Spleen (tissue), 11 donors: ENCODE measurements at regions not wholly inside any gene's neighbourhood (a gene's known extent, or its start where the extent isn't known, plus 50 kb on each side); places are given as distances from the start of the nearest gene placed in this dataset.
"Not testable (repeated sequence)": the region's sequence is repeated elsewhere in the genome, so short reads cannot be mapped to it uniquely, and the experiment has no call there.

Source experiments
- DNase-seq: peaks from one replicate; pipeline ENCODE4 v3.0.0-alpha.2; 2020
- H3K27ac ChIP-seq, 8 donors: fragments of 200-600 bp; sonication (generic) in 7 of 8; 1 replicate in 4 of 8; 2 replicates in 4 of 8; pipeline versions ENCODE4 v1.5.0 to v1.8.0; 2016 to 2021; ENCODE audit warnings: inconsistent platforms in 4 of 8, mild to moderate bottlenecking in 4 of 8, moderate library complexity in 1 of 8
- H3K27me3 ChIP-seq, 7 donors: fragments of 200-600 bp; sonication (generic) in 6 of 7; replicated peaks in 1 of 7; 1 replicate in 4 of 7; 2 replicates in 3 of 7; pipeline versions ENCODE4 v1.5.0 to v1.8.0; 2016 to 2021; ENCODE audit warnings: inconsistent platforms in 3 of 7, mild to moderate bottlenecking in 1 of 7
- H3K36me3 ChIP-seq, 6 donors: fragments of 200-600 bp; sonication (generic) in 5 of 6; 1 replicate in 4 of 6; 2 replicates in 2 of 6; pipeline versions ENCODE4 v1.5.0 to v1.8.0; 2016 to 2021; ENCODE audit warnings: inconsistent platforms in 2 of 6
- H3K4me1 ChIP-seq, 6 donors: fragments of 200-600 bp; sonication (generic) in 5 of 6; 1 replicate in 3 of 6; 2 replicates in 3 of 6; pipeline versions ENCODE4 v1.5.0 to v1.8.0; 2016 to 2021; ENCODE audit warnings: inconsistent platforms in 3 of 6
- H3K4me3 ChIP-seq, 8 donors: fragments of 200-600 bp; sonication (generic) in 7 of 8; 1 replicate in 4 of 8; 2 replicates in 4 of 8; pipeline versions ENCODE4 v1.5.0 to v1.8.0; 2016 to 2021; ENCODE audit warnings: inconsistent platforms in 4 of 8, mild to moderate bottlenecking in 4 of 8, moderate library complexity in 2 of 8
- H3K9me3 ChIP-seq, 8 donors: fragments of 200-600 bp; sonication (generic) in 7 of 8; 1 replicate in 4 of 8; 2 replicates in 4 of 8; pipeline versions ENCODE4 v1.5.0 to v1.8.0; 2016 to 2021; ENCODE audit warnings: inconsistent platforms in 4 of 8
- POLR2A ChIP-seq, 3 donors: fragments of 450-650 bp; IDR thresholded peaks; one replicate each; pipeline ENCODE4 v1.5.1; 2017; ENCODE audit warnings: antibody characterized with exemption in 3 of 3, mild to moderate bottlenecking in 1 of 3
- POLR2AphosphoS5 ChIP-seq, 3 donors: sonication (generic); formaldehyde crosslinking; IDR thresholded peaks; one replicate each; pipeline ENCODE4 v1.5.1; 2017; ENCODE audit warnings: antibody characterized with exemption in 3 of 3
- WGBS, 5 donors: extraction: QIAGEN DNeasy Blood & Tissue Kit in 3 of 5; methylation state at CpG; one replicate each; pipeline versions ENCODE4 v1.1.5 to v1.1.7; 2013 to 2018; 5-methylcytosine and 5-hydroxymethylcytosine counted together
- intact Hi-C: fragments of 100-400 bp; cut with DNase I; formaldehyde crosslinking; loops from one replicate; pipeline ENCODE4 v1.15.0; 2023; ENCODE audit warnings: low total_unique reads
- TF ChIP-seq, protein P1 (sequence below), 11 experiments: fragments of 200-600 bp in 7 of 11; fragments of 450-650 bp in 4 of 11; sonication (generic) in 4 of 11; IDR thresholded peaks in 8 of 11; conservative IDR thresholded peaks in 3 of 11; 1 replicate in 7 of 11; 2 replicates in 4 of 11; pipeline versions ENCODE4 v1.4.0 to v1.8.0; 2016 to 2021; ENCODE audit warnings: antibody characterized with exemption in 11 of 11, inconsistent platforms in 4 of 11, mild to moderate bottlenecking in 1 of 11
- donor health status: healthy with polysubstance abuse.
- donor health status: DM: no; HTN: no; CAD: no; lungs with moderate emphysema.
- donor health status: DM: no; HTN: no; CAD: no.
- donor health status: Bipolar disorder and iron deficiency.
- donor health status: healthy.
- donor health status: DM: no; HTN: no; CAD: no.
- donor health status: DM: yes; HTN: yes; CAD: no.

DNA sequence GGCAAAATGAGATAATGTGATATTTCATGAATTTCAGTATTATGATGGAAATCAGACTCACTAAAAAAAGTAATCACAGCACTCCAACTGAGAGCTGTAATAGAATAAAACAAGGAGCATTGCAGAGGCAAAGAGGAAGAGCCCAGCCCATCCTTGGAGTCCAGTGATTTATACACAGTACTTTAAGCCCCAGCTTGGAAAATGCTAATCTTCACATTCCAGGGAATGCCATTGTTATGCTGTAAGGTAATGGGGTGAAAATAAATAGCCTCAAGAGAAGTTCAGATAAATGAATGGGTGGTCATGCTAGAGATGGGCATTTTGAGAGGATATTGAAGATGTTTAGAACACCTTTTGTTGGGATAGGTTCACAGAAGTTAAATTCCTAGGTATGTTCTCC, 190.3 kb upstream of the TAPT1 start:
- no peak for TF ChIP-seq POLR2AphosphoS5 (IDR thresholded peaks at IDR 0.05)
- Histone ChIP-seq H3K9me3 (peaks cover 0 to 22% (median 4%) of the 10 kb centered on the region in 8 donors), H3K4me1 (no peaks in the 10 kb centered on the region), H3K27ac (no peak overlapping the region), H3K4me3 (no peak overlapping the region), H3K27me3 (no peaks in the 10 kb centered on the region), H3K36me3 (no peaks in the 10 kb centered on the region)
- no peak for DNase-seq
- intact Hi-C loops, result no loop called here

DNA sequence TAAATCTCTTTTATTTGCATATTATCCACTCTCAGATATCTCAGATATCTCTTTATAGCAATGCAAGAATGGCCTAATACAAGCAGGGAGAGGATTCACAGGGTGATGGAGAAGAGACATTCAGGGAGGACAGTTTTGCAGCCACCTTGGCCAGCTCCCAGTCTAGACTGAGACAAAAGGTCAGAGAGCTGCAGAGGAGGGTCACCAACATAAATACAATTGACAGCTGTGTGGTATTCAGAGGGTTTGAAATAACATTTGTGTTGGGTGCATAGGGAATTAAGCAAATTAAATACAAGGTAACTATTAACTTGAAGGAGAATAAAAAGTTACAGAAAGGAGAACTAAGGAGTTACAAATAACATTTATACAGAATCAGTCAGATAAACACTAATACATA, 189.5 kb upstream of the TAPT1 start:
- H3K27ac ChIP-seq, result no peak overlapping the region
- H3K36me3 ChIP-seq, result no peaks in the 10 kb centered on the region
- no peak overlapping the region for H3K4me3 ChIP-seq
- no peaks in the 10 kb centered on the region for H3K27me3 ChIP-seq
- DNase-seq, result no peak
- peaks cover 0 to 18% (median 4%) of the 10 kb centered on the region in 8 donors for H3K9me3 ChIP-seq
- intact Hi-C loops, result no loop called here
- TF ChIP-seq, protein P1, sequence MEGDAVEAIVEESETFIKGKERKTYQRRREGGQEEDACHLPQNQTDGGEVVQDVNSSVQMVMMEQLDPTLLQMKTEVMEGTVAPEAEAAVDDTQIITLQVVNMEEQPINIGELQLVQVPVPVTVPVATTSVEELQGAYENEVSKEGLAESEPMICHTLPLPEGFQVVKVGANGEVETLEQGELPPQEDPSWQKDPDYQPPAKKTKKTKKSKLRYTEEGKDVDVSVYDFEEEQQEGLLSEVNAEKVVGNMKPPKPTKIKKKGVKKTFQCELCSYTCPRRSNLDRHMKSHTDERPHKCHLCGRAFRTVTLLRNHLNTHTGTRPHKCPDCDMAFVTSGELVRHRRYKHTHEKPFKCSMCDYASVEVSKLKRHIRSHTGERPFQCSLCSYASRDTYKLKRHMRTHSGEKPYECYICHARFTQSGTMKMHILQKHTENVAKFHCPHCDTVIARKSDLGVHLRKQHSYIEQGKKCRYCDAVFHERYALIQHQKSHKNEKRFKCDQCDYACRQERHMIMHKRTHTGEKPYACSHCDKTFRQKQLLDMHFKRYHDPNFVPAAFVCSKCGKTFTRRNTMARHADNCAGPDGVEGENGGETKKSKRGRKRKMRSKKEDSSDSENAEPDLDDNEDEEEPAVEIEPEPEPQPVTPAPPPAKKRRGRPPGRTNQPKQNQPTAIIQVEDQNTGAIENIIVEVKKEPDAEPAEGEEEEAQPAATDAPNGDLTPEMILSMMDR (IDR thresholded peaks at IDR 0.05 in 8 of 11, conservative IDR thresholded peaks at IDR 0.05 in 3 of 11), result no peak
- TF ChIP-seq POLR2AphosphoS5 (IDR thresholded peaks at IDR 0.05) (no peak), POLR2A (IDR thresholded peaks at IDR 0.05) (no peak)
- H3K4me1 ChIP-seq, result no peaks in the 10 kb centered on the region

DNA sequence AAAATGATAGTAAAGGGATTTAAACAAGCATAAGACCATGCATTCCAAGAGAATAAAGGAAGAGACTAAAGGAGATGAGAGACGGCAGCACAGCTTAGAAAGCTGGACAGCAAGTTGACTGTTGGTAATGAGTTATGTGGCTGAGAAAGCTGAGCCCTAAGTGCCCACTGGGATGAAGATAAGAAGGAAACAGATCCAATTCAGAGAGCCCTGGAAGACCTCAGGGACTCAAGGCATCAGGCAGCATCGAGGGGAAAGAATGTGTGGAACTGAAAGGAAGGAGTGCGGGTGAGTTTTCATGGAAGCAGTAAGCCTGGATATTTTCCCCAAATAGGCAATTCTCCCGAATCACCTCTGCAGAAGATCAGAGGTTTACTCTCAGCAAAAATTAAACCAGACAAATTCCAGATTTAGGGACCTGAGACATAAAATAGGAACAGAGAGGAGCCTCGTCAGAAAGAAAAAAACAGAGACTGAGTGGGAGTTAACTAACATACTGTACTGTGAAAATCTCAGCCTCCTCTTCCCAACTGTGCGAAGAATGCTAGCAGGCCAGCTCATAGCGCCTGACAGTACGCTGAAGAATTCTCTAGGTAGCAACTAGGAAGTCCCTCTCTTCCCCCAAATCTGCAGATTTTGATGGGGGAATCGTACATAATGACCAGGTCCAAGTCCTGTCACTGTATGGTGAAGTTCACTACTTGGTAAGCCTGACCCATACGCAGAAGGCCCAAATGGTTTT, 187.7 kb upstream of the TAPT1 start:
- H3K27ac ChIP-seq, result no peak overlapping the region
- H3K4me3 ChIP-seq, result no peak overlapping the region
- H3K27me3 ChIP-seq, result no peaks in the 10 kb centered on the region
- intact Hi-C loops, result no loop called here
- no peak for DNase-seq
- H3K4me1 ChIP-seq, result no peaks in the 10 kb centered on the region
- peaks cover 0 to 7% (median 0%) of the 10 kb centered on the region in 8 donors for H3K9me3 ChIP-seq
- WGBS, 5 donors, result 81 to 87% (median 84%) methylated on average over 10 of the region's 10 CpGs
- H3K36me3 ChIP-seq, result no peaks in the 10 kb centered on the region
- TF ChIP-seq POLR2AphosphoS5 (IDR thresholded peaks at IDR 0.05) (no peak), POLR2A (IDR thresholded peaks at IDR 0.05) (no peak)
- TF ChIP-seq, protein P1 (IDR thresholded peaks at IDR 0.05 in 8 of 11, conservative IDR thresholded peaks at IDR 0.05 in 3 of 11), result no peak

DNA sequence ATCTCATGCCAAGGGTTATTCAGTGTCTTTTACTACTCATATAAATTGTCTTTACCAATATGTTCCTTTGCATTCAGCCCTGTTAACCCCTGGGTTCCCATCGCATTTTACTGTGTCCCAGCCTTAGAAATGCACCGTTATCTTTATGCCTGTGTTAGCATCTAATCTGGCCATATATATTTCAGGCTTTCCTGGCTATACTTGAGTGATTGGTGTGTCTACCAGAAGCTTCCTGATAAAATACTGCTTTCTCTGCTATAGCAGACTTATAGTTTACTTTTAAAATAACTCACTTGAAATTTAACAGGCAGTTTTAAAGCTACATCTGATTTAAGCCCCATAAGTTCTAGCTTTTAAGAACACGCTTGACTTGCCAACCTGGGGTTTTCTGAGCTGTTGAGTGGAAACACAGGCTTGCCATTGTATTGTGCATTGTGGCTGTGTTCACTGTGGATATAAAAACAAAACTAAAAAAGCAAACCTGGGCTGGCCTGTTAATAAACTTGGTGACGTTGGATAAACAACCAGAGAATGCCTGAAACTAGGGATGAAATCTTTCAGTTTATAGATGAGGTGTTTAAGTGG, 185.3 kb upstream of the TAPT1 start:
- Histone ChIP-seq H3K27ac (no peak overlapping the region), H3K27me3 (peaks cover 0 to 6% (median 0%) of the 10 kb centered on the region in 7 donors), H3K4me1 (no peaks in the 10 kb centered on the region), H3K9me3 (peaks cover 0 to under 1% (median 0%) of the 10 kb centered on the region in 8 donors), H3K4me3 (no peak overlapping the region), H3K36me3 (no peaks in the 10 kb centered on the region)
- no peak for DNase-seq
- TF ChIP-seq, protein P1 (IDR thresholded peaks at IDR 0.05 in 8 of 11, conservative IDR thresholded peaks at IDR 0.05 in 3 of 11), result no peak
- no peak for TF ChIP-seq POLR2AphosphoS5 (IDR thresholded peaks at IDR 0.05)
- TF ChIP-seq POLR2A (IDR thresholded peaks at IDR 0.05), result no peak
- WGBS, 5 donors, result 89 to 95% (median 91%) methylated on average over 4 of the region's 4 CpGs
- intact Hi-C loops, result no loop called here

DNA sequence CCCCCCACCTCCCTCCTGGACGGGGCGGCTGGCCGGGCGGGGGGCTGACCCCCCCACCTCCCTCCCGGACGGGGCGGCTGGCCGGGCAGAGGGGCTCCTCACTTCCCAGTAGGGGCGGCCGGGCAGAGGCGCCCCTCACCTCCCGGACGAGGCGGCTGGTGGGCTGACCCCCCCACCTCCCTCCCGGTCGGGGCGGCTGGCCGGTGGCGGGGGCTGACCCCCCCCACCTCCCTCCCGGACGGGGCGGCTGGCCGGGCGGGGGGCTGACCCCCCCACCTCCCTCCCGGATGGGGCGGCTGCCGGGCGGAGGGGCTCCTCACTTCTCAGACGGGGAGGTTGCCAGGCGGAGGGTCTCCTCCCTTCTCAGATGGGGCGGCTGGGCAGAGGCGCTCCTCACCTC, 166.9 kb upstream of the TAPT1 start:
- H3K4me3 ChIP-seq, intact Hi-C loops, H3K4me1 ChIP-seq, H3K27me3 ChIP-seq, H3K9me3 ChIP-seq, H3K27ac ChIP-seq, H3K36me3 ChIP-seq, DNase-seq: not testable (repeated sequence)
- WGBS, 5 donors, result 89 to 100% (median 90%) methylated on average over 2 to 21 of the region's 32 CpGs; no CpG with 5 or more reads in 2 of the 5 donors
